Effector memory CD4-positive, alpha-beta T cell (primary cell): ENCODE measurements at regions not wholly inside any gene's neighbourhood (a gene's known extent, or its start where the extent isn't known, plus 50 kb on each side); places are given as distances from the start of the nearest gene placed in this dataset.

ENCODE experiments used
- DNase-seq, 3 donors: peaks; one replicate each; pipeline ENCODE4 v3.0.0-alpha.2; 2020
- H3K27ac ChIP-seq: 2 replicates; pipeline ENCODE4 v1.7.0; 2013; ENCODE audit warnings: mild to moderate bottlenecking, low read length, moderate library complexity; ENCODE audit not compliant: insufficient read depth, poor library complexity, severe bottlenecking
- H3K27me3 ChIP-seq: replicated peaks from 2 replicates; pipeline ENCODE4 v1.7.0; 2013; ENCODE audit warnings: mild to moderate bottlenecking, low read length; ENCODE audit not compliant: insufficient read depth, control insufficient read depth, poor library complexity, severe bottlenecking
- H3K36me3 ChIP-seq: 2 replicates; pipeline ENCODE4 v1.7.0; 2013; ENCODE audit warnings: mild to moderate bottlenecking, low read length, moderate library complexity; ENCODE audit not compliant: control insufficient read depth, insufficient read depth
- H3K4me1 ChIP-seq: 2 replicates; pipeline ENCODE4 v1.7.0; 2013; ENCODE audit warnings: low read length, mild to moderate bottlenecking; ENCODE audit not compliant: control insufficient read depth, insufficient read depth, poor library complexity, severe bottlenecking
- H3K4me3 ChIP-seq: 2 replicates; pipeline ENCODE4 v1.7.0; 2013; ENCODE audit warnings: low read length, low read depth, mild to moderate bottlenecking; ENCODE audit not compliant: insufficient read depth, poor library complexity, severe bottlenecking
- H3K9me3 ChIP-seq: 2 replicates; pipeline ENCODE4 v1.7.0; 2013; ENCODE audit warnings: mild to moderate bottlenecking, low read length, moderate library complexity; ENCODE audit not compliant: control insufficient read depth

- no peak for DNase-seq
- no peaks in the 10 kb centered on the region for H3K36me3 ChIP-seq
Observed at GRCh38 chr10:78274491-78274890, 240.8 kb downstream of the RPS24 start.

GRCh38 chr10:78276139-78276538 lies 242.5 kb downstream of the RPS24 start:
- Histone ChIP-seq H3K9me3 (no peaks in the 10 kb centered on the region), H3K4me1 (no peaks in the 10 kb centered on the region), H3K27ac (no peak overlapping the region), H3K4me3 (no peak overlapping the region), H3K36me3 (no peaks in the 10 kb centered on the region), H3K27me3 (no peaks in the 10 kb centered on the region)
- no peak for DNase-seq

More at GRCh38 chr10:78274491-78274890, 240.8 kb downstream of the RPS24 start:
- Histone ChIP-seq H3K4me3 (no peak overlapping the region), H3K9me3 (no peaks in the 10 kb centered on the region), H3K27ac (no peak overlapping the region), H3K27me3 (no peaks in the 10 kb centered on the region), H3K4me1 (no peaks in the 10 kb centered on the region)

- Histone ChIP-seq H3K4me3 (no peak overlapping the region), H3K27me3 (no peaks in the 10 kb centered on the region), H3K36me3 (no peaks in the 10 kb centered on the region), H3K4me1 (no peaks in the 10 kb centered on the region), H3K9me3 (no peaks in the 10 kb centered on the region), H3K27ac (no peak overlapping the region)
- no peak for DNase-seq
Observed at GRCh38 chr10:78277314-78278057, 243.8 kb downstream of the RPS24 start.

- Histone ChIP-seq H3K9me3 (no peaks in the 10 kb centered on the region), H3K4me1 (no peaks in the 10 kb centered on the region), H3K27ac (no peak overlapping the region), H3K4me3 (no peak overlapping the region), H3K27me3 (no peaks in the 10 kb centered on the region), H3K36me3 (no peaks in the 10 kb centered on the region)
- DNase-seq, result no peak
Observed at GRCh38 chr10:78278058-78278404, 244.4 kb downstream of the RPS24 start.

GRCh38 chr10:78279756-78280155 lies 246.1 kb downstream of the RPS24 start:
- Histone ChIP-seq H3K4me1 (no peaks in the 10 kb centered on the region), H3K36me3 (no peaks in the 10 kb centered on the region), H3K9me3 (no peaks in the 10 kb centered on the region), H3K27ac (no peak overlapping the region), H3K27me3 (no peaks in the 10 kb centered on the region), H3K4me3 (no peak overlapping the region)
- no peak for DNase-seq

- Histone ChIP-seq H3K4me3 (no peak overlapping the region), H3K27me3 (no peaks in the 10 kb centered on the region), H3K9me3 (no peaks in the 10 kb centered on the region), H3K36me3 (no peaks in the 10 kb centered on the region), H3K27ac (no peak overlapping the region), H3K4me1 (no peaks in the 10 kb centered on the region)
- DNase-seq, result no peak
Observed at GRCh38 chr10:78280604-78281003, 246.9 kb downstream of the RPS24 start.

GRCh38 chr10:78281627-78282026 lies 248.0 kb downstream of the RPS24 start:
- H3K4me3 ChIP-seq, result no peak overlapping the region
- H3K36me3 ChIP-seq, result no peaks in the 10 kb centered on the region
- H3K4me1 ChIP-seq, result no peaks in the 10 kb centered on the region
- H3K9me3 ChIP-seq, result no peaks in the 10 kb centered on the region
- DNase-seq, result no peak
- H3K27ac ChIP-seq, result no peak overlapping the region
- H3K27me3 ChIP-seq, result no peaks in the 10 kb centered on the region

GRCh38 chr10:78283069-78283682 lies 249.5 kb downstream of the RPS24 start:
- Histone ChIP-seq H3K4me3 (no peak overlapping the region), H3K27me3 (no peaks in the 10 kb centered on the region), H3K9me3 (no peaks in the 10 kb centered on the region), H3K27ac (no peak overlapping the region), H3K36me3 (no peaks in the 10 kb centered on the region), H3K4me1 (no peaks in the 10 kb centered on the region)
- no peak for DNase-seq

- H3K36me3 ChIP-seq, result no peaks in the 10 kb centered on the region
- H3K27ac ChIP-seq, result no peak overlapping the region
- H3K27me3 ChIP-seq, result no peaks in the 10 kb centered on the region
- no peak overlapping the region for H3K4me3 ChIP-seq
- H3K4me1 ChIP-seq, result no peaks in the 10 kb centered on the region
- no peaks in the 10 kb centered on the region for H3K9me3 ChIP-seq
- no peak for DNase-seq
Observed at GRCh38 chr10:78284381-78284780, 250.7 kb downstream of the RPS24 start.

GRCh38 chr10:78285226-78285625 lies 251.6 kb downstream of the RPS24 start:
- H3K4me1 ChIP-seq, result no peaks in the 10 kb centered on the region
- H3K27ac ChIP-seq, result no peak overlapping the region
- H3K4me3 ChIP-seq, result no peak overlapping the region
- DNase-seq, result no peak
- no peaks in the 10 kb centered on the region for H3K9me3 ChIP-seq
- H3K36me3 ChIP-seq, result no peaks in the 10 kb centered on the region
- no peaks in the 10 kb centered on the region for H3K27me3 ChIP-seq
